Esophagus muscularis mucosa (tissue), 3 donors: ENCODE measurements at regions not wholly inside any gene's neighbourhood (a gene's known extent, or its start where the extent isn't known, plus 50 kb on each side); places are given as distances from the start of the nearest gene placed in this dataset.

Experiments
- CTCF ChIP-seq, 3 experiments: fragments of 200-600 bp in 2 of 3; fragments of 450-650 bp in 1 of 3; sonication (generic) in 2 of 3; IDR thresholded peaks; one replicate each; pipeline ENCODE4 v1.5.1; 2017 to 2019; ENCODE audit warnings: antibody characterized with exemption in 3 of 3, mild to moderate bottlenecking in 2 of 3, moderate library complexity in 1 of 3
- EP300 ChIP-seq: sonication (generic); formaldehyde crosslinking; IDR thresholded peaks from one replicate; pipeline ENCODE4 v1.6.1; 2017; ENCODE audit warnings: antibody characterized with exemption

- TF ChIP-seq CTCF (IDR thresholded peaks at IDR 0.05) (no peak), EP300 (no peak)
Observed at GRCh38 chr12:111074559-111074958, 154.2 kb upstream of the MYL2 start.
